Hindlimb muscle (tissue), 1 donor: ENCODE measurements at regions not wholly inside any gene's neighbourhood (a gene's known extent, or its start where the extent isn't known, plus 50 kb on each side); places are given as distances from the start of the nearest gene placed in this dataset.
"Not testable (repeated sequence)": the region's sequence is repeated elsewhere in the genome, so short reads cannot be mapped to it uniquely, and the experiment has no call there.

Experiments
- DNase-seq: peaks from one replicate; pipeline ENCODE4 v3.0.0-alpha.2; 2013

GRCh38 chr10:22071332-22071731, 67.8 kb upstream of the DNAJC1 start:
- DNase-seq = no peak

GRCh38 chr10:22067091-22067490, 63.6 kb upstream of the DNAJC1 start:
- no peak for DNase-seq

- DNase-seq = not testable (repeated sequence)
Observed at GRCh38 chr10:22060984-22061383, 57.5 kb upstream of the DNAJC1 start.

- no peak for DNase-seq
Observed at GRCh38 chr10:22058201-22058600, 54.7 kb upstream of the DNAJC1 start.

- DNase-seq = no peak
Observed at GRCh38 chr10:22054961-22055360, 51.4 kb upstream of the DNAJC1 start.
